ENCODE measurements at regions not wholly inside any gene's neighbourhood (a gene's known extent, or its start where the extent isn't known, plus 50 kb on each side); places are given as distances from the start of the nearest gene placed in this dataset.

- no peaks in the 10 kb centered on the region for H3K36me3 ChIP-seq (ENCODE audit: insufficient read depth, low read length)
- H3K9me3 ChIP-seq (ENCODE audit: low read length) = no peaks in the 10 kb centered on the region
- H2AFZ ChIP-seq (ENCODE audit: low read depth, low read length) = no peak overlapping the region
- TF ChIP-seq CTCF (IDR thresholded peaks at IDR 0.05; ENCODE audit: poor library complexity, severe bottlenecking) (no peak), EZH2 (IDR thresholded peaks at IDR 0.05; ENCODE audit: borderline replicate concordance, insufficient read depth, low read length, poor library complexity, severe bottlenecking) (no peak), RAD21 (conservative IDR thresholded peaks at IDR 0.05) (no peak), POLR2AphosphoS5 (IDR thresholded peaks at IDR 0.05) (no peak), SMC3 (conservative IDR thresholded peaks at IDR 0.05; ENCODE audit: poor library complexity) (no peak), EP300 (conservative IDR thresholded peaks at IDR 0.05; ENCODE audit: poor library complexity, severe bottlenecking) (no peak), TAF1 (IDR thresholded peaks at IDR 0.05; ENCODE audit: low read depth) (no peak), REST (IDR thresholded peaks at IDR 0.05; ENCODE audit: borderline replicate concordance) (no peak), MXI1 (conservative IDR thresholded peaks at IDR 0.05; ENCODE audit: poor library complexity, severe bottlenecking) (no peak)
- no peak overlapping the region for H3K4me3 ChIP-seq (ENCODE audit: low read length)
- H3K27me3 ChIP-seq (ENCODE audit: insufficient read depth, low read depth, low read length) = no peaks in the 10 kb centered on the region
- H3K4me2 ChIP-seq (ENCODE audit: low read length) = no peak overlapping the region
- H3K9ac ChIP-seq (ENCODE audit: low read length) = no peak overlapping the region
- H4K20me1 ChIP-seq (ENCODE audit: insufficient read depth) = no peaks in the 10 kb centered on the region
- no peak overlapping the region for H3K27ac ChIP-seq (ENCODE audit: low read length)
- no peaks in the 10 kb centered on the region for H3F3A ChIP-seq (ENCODE audit: insufficient read depth, low read length, poor library complexity, severe bottlenecking)
- no peaks in the 10 kb centered on the region for H3K9me2 ChIP-seq (ENCODE audit: insufficient read depth, low read length)
- H3K79me2 ChIP-seq (replicated peaks; ENCODE audit: insufficient read depth, low read length) = no peaks in the 10 kb centered on the region
Measured at GRCh38 chr12:46435029-46435428, 62.5 kb upstream of the SLC38A2 start.

DNA sequence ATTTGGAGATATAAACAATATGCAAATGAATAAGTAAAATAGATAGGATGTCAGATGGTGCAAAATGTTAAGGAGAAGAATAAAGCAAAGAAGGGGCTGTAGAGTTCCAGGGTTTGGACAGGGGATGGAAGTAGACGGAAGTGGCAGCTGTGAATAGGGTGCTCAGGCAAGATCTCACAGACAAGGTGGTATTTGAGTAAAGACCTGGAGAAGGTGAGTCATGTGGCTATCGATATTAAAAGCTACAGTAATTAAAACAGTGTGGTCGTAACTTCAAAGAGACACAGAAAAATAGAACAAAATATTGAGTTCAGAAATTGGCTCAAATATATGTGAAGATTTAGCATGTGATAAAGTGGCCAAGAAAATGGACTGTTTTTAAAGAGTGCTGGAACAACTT is 61.3 kb upstream of the SLC38A2 start:
- no peaks in the 10 kb centered on the region for H3K36me3 ChIP-seq (ENCODE audit: insufficient read depth, low read length)
- H4K20me1 ChIP-seq (ENCODE audit: insufficient read depth) = no peaks in the 10 kb centered on the region
- H3K79me2 ChIP-seq (replicated peaks; ENCODE audit: insufficient read depth, low read length) = no peaks in the 10 kb centered on the region
- H3F3A ChIP-seq (ENCODE audit: insufficient read depth, low read length, poor library complexity, severe bottlenecking) = no peaks in the 10 kb centered on the region
- H3K9me2 ChIP-seq (ENCODE audit: insufficient read depth, low read length) = no peaks in the 10 kb centered on the region
- H3K4me3 ChIP-seq (ENCODE audit: low read length) = no peak overlapping the region
- no peaks in the 10 kb centered on the region for H3K9me3 ChIP-seq (ENCODE audit: low read length)
- H3K27me3 ChIP-seq (ENCODE audit: insufficient read depth, low read depth, low read length) = no peaks in the 10 kb centered on the region
- no peak overlapping the region for H3K4me2 ChIP-seq (ENCODE audit: low read length)
- no peak overlapping the region for H2AFZ ChIP-seq (ENCODE audit: low read depth, low read length)
- no peak for TF ChIP-seq RAD21 (conservative IDR thresholded peaks at IDR 0.05)
- no peak for TF ChIP-seq TAF1 (IDR thresholded peaks at IDR 0.05; ENCODE audit: low read depth)
- no peak for TF ChIP-seq REST (IDR thresholded peaks at IDR 0.05; ENCODE audit: borderline replicate concordance)
- no peak for TF ChIP-seq SMC3 (conservative IDR thresholded peaks at IDR 0.05; ENCODE audit: poor library complexity)
- TF ChIP-seq MXI1 (conservative IDR thresholded peaks at IDR 0.05; ENCODE audit: poor library complexity, severe bottlenecking) = no peak
- no peak for TF ChIP-seq EP300 (conservative IDR thresholded peaks at IDR 0.05; ENCODE audit: poor library complexity, severe bottlenecking)
- TF ChIP-seq EZH2 (IDR thresholded peaks at IDR 0.05; ENCODE audit: borderline replicate concordance, insufficient read depth, low read length, poor library complexity, severe bottlenecking) = no peak
- no peak for TF ChIP-seq CTCF (IDR thresholded peaks at IDR 0.05; ENCODE audit: poor library complexity, severe bottlenecking)
- no peak for TF ChIP-seq POLR2AphosphoS5 (IDR thresholded peaks at IDR 0.05)
- H3K27ac ChIP-seq (ENCODE audit: low read length) = no peak overlapping the region
- H3K9ac ChIP-seq (ENCODE audit: low read length) = no peak overlapping the region
